HG03558 (cell line): ENCODE measurements at regions not wholly inside any gene's neighbourhood (a gene's known extent, or its start where the extent isn't known, plus 50 kb on each side); places are given as distances from the start of the nearest gene placed in this dataset.
"Not testable (repeated sequence)": the region's sequence is repeated elsewhere in the genome, so short reads cannot be mapped to it uniquely, and the experiment has no call there.

Experiments
- ATAC-seq: cut with Tn5 transposase; IDR thresholded peaks from one replicate; pipeline ENCODE4 v1.9.1; 2021; ENCODE audit warnings: moderate number of reproducible peaks; ENCODE audit not compliant: unreplicated experiment; ENCODE audit errors: extremely low read depth

- ATAC-seq = no peak
These were observed 229.7 kb downstream of the MRPS30 start for GRCh38 chr5:45038366-45038987.

GRCh38 chr5:45042283-45042682 lies 233.5 kb downstream of the MRPS30 start:
- ATAC-seq = no peak

DNA sequence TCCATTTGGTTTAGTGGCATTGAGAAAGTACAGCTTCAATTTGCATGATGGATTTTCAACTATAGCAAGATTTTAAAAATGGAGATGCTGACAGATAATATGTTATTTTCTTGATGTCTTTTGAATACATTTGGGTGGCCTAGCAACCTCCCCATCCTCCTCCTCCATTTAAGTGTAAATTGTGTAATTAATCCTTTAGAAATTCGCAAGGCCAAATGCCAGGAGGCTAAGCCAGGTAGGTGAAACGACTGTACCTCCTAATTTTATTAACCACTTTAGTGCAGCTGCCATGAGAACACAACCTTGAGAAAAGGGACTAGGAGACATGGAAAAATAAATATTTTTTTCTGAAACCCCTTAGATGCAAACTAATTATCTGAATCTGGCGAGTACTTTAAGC lies 248.8 kb downstream of the MRPS30 start:
- no peak for ATAC-seq

- ATAC-seq = no peak
These were observed 252.0 kb downstream of the MRPS30 start for GRCh38 chr5:45060724-45061123.

GRCh38 chr5:45062044-45062443 lies 253.3 kb downstream of the MRPS30 start:
- ATAC-seq = no peak

DNA sequence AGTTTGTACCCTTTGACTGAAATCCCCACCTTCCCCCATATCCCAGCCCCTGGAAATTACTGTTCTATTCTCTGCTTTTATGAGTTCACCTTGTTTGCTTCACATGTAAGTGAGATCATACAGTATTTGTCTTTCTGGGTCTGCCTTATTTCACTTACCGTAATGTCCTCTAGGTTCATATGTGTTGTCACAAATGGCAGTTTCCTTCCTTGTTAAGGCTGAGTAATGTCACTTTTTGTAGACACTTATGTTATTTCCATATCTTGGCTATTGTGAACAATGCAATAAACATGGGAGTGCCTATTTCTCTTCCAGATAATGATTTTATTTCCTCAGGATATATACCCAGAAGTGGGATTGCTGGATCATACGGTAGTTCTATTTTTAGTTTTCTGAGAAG lies 272.3 kb downstream of the MRPS30 start:
- ATAC-seq = no peak

DNA sequence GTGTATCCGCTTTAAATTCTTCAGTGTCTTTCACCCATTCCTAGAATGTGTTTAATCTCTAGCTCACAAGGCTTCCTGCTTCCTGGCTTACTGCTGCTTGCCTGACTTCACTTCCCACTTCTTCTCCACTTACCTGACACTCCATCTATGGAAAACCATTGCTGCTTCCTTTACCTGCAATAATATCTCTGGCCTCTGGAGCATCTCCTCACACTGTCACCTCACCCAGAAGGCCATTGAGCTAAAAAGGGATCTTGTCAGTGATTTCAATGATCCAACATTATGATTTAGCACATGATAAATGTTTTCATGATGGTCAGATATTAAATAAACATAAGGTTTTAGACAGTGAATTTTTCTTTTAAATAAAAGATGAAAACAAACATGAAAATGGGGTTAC lies 281.1 kb downstream of the MRPS30 start:
- no peak for ATAC-seq

GRCh38 chr5:45093377-45093776 lies 284.6 kb downstream of the MRPS30 start:
- no peak for ATAC-seq

- no peak for ATAC-seq
These were observed 286.2 kb downstream of the MRPS30 start for GRCh38 chr5:45094876-45095440.

- no peak for ATAC-seq
These were observed 289.7 kb downstream of the MRPS30 start for GRCh38 chr5:45098483-45098882.

DNA sequence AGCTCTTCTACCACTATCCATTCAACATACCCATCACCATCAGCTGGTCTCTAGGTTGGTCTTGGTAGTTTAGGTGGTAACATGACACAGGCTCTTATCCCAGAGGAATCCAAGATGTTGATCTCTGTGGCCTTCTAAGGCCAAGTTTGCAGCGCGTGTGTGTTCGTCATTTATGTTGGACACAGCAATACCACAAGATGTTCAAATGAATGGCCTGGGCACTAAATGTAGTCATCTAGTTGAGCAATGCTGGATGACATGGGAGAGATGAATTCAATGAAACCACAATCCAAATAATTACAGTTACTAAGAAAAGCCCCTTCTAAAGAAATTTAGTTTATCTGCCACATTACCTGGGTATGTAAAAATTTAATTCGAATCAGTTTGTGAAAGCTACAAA lies 292.4 kb downstream of the MRPS30 start:
- no peak for ATAC-seq

DNA sequence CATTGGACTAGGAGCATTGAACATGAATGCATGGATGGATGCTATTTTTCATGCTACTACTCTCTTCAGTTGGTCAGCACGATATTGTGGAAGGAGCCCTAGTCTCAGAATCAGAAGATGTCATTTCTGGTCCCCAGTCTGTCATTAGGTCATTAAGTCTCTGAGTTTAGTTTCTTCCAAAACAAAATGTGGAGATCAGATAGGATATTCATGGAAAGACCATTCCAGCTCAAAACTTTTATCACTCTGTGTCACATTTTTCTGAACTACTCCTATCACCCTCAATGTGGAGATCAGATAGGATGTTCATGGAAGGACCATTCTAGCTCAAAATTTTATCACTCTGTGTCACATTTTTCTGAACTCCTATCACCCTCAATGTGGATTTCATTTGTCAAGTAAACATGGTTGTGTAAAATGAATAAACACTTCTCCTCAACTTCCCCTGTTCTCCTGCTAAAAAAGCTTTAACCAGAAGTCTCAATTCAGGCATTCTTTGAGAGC lies 296.8 kb downstream of the MRPS30 start:
- no peak for ATAC-seq

GRCh38 chr5:45109062-45109461 lies 300.3 kb downstream of the MRPS30 start:
- ATAC-seq = no peak

DNA sequence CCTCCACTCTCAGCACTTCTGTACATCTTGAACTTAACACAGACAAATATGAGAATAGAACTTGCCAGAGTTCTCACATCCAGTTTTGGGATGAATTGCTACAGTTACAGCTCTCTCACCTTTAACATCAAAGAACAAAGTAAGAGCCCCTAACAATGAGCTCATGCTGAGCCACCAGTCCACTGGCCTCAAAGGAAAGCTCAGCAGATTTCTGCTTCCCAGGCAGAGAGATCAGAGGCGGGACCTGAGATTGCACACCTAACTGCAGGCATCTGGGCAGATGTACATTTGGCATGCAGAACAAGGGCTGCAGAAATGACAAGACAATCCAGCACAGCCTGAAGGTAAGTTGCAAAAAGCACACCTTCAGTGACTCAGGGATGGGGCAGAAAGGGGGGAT lies 300.9 kb downstream of the MRPS30 start:
- ATAC-seq = no peak

DNA sequence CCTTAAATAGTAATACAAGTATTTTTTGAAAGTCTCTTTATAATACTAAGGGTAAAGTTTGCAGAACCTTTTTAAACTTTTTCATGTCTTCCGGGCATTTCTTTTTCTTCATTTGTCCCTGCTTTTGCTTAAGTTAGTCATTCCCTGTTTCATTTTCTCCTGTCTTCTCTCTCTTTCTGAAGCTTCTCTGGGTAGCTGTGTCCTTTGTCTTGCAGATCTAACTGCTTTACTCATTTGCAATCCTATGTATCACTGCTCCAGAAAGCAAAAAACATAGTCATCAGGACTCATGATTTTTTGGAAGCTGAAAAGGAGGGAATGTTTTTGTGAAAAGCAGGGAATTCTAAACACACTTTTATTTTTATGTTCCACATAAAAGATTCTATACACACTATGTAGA lies 301.7 kb downstream of the MRPS30 start:
- ATAC-seq = no peak

- no peak for ATAC-seq
These were observed 305.0 kb downstream of the MRPS30 start for GRCh38 chr5:45113726-45114125.

- ATAC-seq = no peak
These were observed 324.2 kb downstream of the MRPS30 start for GRCh38 chr5:45132972-45133371.

GRCh38 chr5:45162974-45163373 lies 354.2 kb downstream of the MRPS30 start:
- ATAC-seq = no peak

DNA sequence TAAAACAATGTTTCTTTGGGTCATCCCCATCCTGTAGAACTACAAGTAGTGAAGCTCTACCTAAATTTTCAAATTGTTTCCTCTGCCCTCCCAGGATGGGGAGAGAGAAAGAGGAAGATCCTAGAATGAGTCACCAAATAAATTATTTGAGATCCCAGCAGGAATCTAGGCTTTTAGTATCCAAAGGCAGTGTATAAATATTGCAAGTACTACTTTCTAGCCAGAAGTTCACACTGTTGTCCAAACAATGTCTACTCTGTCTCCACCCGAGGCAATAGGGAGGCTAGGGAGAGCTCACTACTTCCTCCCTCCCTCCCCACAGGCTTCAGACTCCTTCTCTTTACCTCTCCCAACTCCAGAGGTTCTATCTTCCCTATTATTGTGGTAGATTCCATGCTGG lies 362.8 kb downstream of the MRPS30 start:
- no peak for ATAC-seq

GRCh38 chr5:45172634-45173033 lies 363.9 kb downstream of the MRPS30 start:
- ATAC-seq = not testable (repeated sequence)

- ATAC-seq = no peak
These were observed 370.9 kb downstream of the MRPS30 start for GRCh38 chr5:45179686-45180085.

- ATAC-seq = no peak
These were observed 380.3 kb downstream of the MRPS30 start for GRCh38 chr5:45189042-45189441.
